ENCODE measurements at regions not wholly inside any gene's neighbourhood (a gene's known extent, or its start where the extent isn't known, plus 50 kb on each side); places are given as distances from the start of the nearest gene placed in this dataset.
"Not testable (repeated sequence)": the region's sequence is repeated elsewhere in the genome, so short reads cannot be mapped to it uniquely, and the experiment has no call there.

- peak in 1 of 2 donors; percentile 91 for DNase-seq (ENCODE audit: low read depth in 1 of 2, low spot score in 1 of 2)
Measured at GRCh38 chr2:192645811-192646598, 451.3 kb upstream of the TMEFF2 start.

GRCh38 chr2:192634557-192634956, 439.8 kb upstream of the TMEFF2 start:
- Histone ChIP-seq H3K36me3 (no peaks in the 10 kb centered on the region), H3K27me3 (no peaks in the 10 kb centered on the region), H3K27ac (no peak overlapping the region), H3K4me3 (no peak overlapping the region), H3K4me1 (ENCODE audit: low read depth) (no peaks in the 10 kb centered on the region), H3K9me3 (ENCODE audit: low read depth) (no peaks in the 10 kb centered on the region)
- no peak for TF ChIP-seq CTCF (IDR thresholded peaks at IDR 0.05; ENCODE audit: low read depth, low read length)
- DNase-seq (ENCODE audit: low read depth in 1 of 2, low spot score in 1 of 2): no peak

More at GRCh38 chr2:192645811-192646598, 451.3 kb upstream of the TMEFF2 start:
- peak overlapping the region; percentile 89 for H3K27ac ChIP-seq
- H3K9me3 ChIP-seq (ENCODE audit: low read depth): no peaks in the 10 kb centered on the region
- peaks cover 16% of the 10 kb centered on the region for H3K4me1 ChIP-seq (ENCODE audit: low read depth)
- TF ChIP-seq CTCF (IDR thresholded peaks at IDR 0.05; ENCODE audit: low read depth, low read length): no peak
- no peaks in the 10 kb centered on the region for H3K36me3 ChIP-seq
- no peaks in the 10 kb centered on the region for H3K27me3 ChIP-seq
- H3K4me3 ChIP-seq: no peak overlapping the region

- no peaks in the 10 kb centered on the region for H3K9me3 ChIP-seq (ENCODE audit: low read depth)
- no peak overlapping the region for H3K27ac ChIP-seq
- no peaks in the 10 kb centered on the region for H3K27me3 ChIP-seq
- H3K36me3 ChIP-seq: no peaks in the 10 kb centered on the region
- no peaks in the 10 kb centered on the region for H3K4me1 ChIP-seq (ENCODE audit: low read depth)
- no peak for DNase-seq (ENCODE audit: low read depth in 1 of 2, low spot score in 1 of 2)
- no peak overlapping the region for H3K4me3 ChIP-seq
- no peak for TF ChIP-seq CTCF (IDR thresholded peaks at IDR 0.05; ENCODE audit: low read depth, low read length)
Measured at GRCh38 chr2:192628017-192628416, 433.3 kb upstream of the TMEFF2 start.

- no peak for TF ChIP-seq CTCF (IDR thresholded peaks at IDR 0.05; ENCODE audit: low read depth, low read length)
- Histone ChIP-seq H3K9me3 (ENCODE audit: low read depth) (no peaks in the 10 kb centered on the region), H3K27ac (no peak overlapping the region), H3K27me3 (no peaks in the 10 kb centered on the region), H3K4me1 (ENCODE audit: low read depth) (no peaks in the 10 kb centered on the region), H3K36me3 (no peaks in the 10 kb centered on the region), H3K4me3 (no peak overlapping the region)
- no peak for DNase-seq (ENCODE audit: low read depth in 1 of 2, low spot score in 1 of 2)
Measured at GRCh38 chr2:192615105-192615504, 420.4 kb upstream of the TMEFF2 start.

- Histone ChIP-seq H3K9me3 (ENCODE audit: low read depth) (no peaks in the 10 kb centered on the region), H3K27me3 (no peaks in the 10 kb centered on the region), H3K4me1 (ENCODE audit: low read depth) (no peaks in the 10 kb centered on the region), H3K36me3 (no peaks in the 10 kb centered on the region), H3K4me3 (no peak overlapping the region), H3K27ac (no peak overlapping the region)
- no peak for TF ChIP-seq CTCF (IDR thresholded peaks at IDR 0.05; ENCODE audit: low read depth, low read length)
- no peak for DNase-seq (ENCODE audit: low read depth in 1 of 2, low spot score in 1 of 2)
Measured at GRCh38 chr2:192604295-192604694, 409.6 kb upstream of the TMEFF2 start.

GRCh38 chr2:192598649-192599048, 403.9 kb upstream of the TMEFF2 start:
- H3K27me3 ChIP-seq; DNase-seq (ENCODE audit: low read depth in 1 of 2, low spot score in 1 of 2); H3K36me3 ChIP-seq; H3K9me3 ChIP-seq (ENCODE audit: low read depth); H3K4me1 ChIP-seq (ENCODE audit: low read depth); H3K4me3 ChIP-seq; H3K27ac ChIP-seq: not testable (repeated sequence)
